ENCODE measurements at regions not wholly inside any gene's neighbourhood (a gene's known extent, or its start where the extent isn't known, plus 50 kb on each side); places are given as distances from the start of the nearest gene placed in this dataset.

- TF ChIP-seq MYC (IDR thresholded peaks at IDR 0.05; ENCODE audit: low read depth, low read length) (no peak), POLR2A (IDR thresholded peaks at IDR 0.05; ENCODE audit: extremely low read depth, insufficient read length) (no peak)
- TF ChIP-seq, protein P1, sequence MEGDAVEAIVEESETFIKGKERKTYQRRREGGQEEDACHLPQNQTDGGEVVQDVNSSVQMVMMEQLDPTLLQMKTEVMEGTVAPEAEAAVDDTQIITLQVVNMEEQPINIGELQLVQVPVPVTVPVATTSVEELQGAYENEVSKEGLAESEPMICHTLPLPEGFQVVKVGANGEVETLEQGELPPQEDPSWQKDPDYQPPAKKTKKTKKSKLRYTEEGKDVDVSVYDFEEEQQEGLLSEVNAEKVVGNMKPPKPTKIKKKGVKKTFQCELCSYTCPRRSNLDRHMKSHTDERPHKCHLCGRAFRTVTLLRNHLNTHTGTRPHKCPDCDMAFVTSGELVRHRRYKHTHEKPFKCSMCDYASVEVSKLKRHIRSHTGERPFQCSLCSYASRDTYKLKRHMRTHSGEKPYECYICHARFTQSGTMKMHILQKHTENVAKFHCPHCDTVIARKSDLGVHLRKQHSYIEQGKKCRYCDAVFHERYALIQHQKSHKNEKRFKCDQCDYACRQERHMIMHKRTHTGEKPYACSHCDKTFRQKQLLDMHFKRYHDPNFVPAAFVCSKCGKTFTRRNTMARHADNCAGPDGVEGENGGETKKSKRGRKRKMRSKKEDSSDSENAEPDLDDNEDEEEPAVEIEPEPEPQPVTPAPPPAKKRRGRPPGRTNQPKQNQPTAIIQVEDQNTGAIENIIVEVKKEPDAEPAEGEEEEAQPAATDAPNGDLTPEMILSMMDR (IDR thresholded peaks at IDR 0.05; ENCODE audit: low read depth, low read length), result no peak
- TF ChIP-seq, protein P2, sequence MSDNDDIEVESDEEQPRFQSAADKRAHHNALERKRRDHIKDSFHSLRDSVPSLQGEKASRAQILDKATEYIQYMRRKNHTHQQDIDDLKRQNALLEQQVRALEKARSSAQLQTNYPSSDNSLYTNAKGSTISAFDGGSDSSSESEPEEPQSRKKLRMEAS (IDR thresholded peaks at IDR 0.05; ENCODE audit: low read depth, low read length), result no peak
- DNase-seq (ENCODE audit: low read depth), result no peak
These were observed 169.2 kb downstream of the LPIN1 start for GRCh38 chr2:11915650-11916049.

DNA sequence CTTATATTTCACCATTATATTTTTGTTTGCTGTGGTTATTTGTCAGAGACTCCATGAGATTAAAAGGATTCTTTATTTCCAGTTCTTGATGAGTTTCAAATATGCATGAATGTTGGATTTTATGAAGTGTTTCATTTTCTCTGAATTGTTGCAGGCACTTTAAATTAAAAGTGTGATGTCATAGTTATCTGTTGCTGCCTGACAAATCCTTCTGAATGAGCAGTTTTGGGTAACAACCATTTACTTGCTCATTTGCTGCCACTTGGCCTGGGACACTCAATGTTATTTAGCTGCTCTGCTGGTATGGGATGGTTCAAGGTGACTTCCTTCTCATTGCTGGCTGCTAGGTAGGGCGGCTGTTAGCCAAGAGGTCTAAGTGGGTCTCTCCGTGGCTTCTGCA, 173.5 kb downstream of the LPIN1 start:
- DNase-seq (ENCODE audit: low read depth), result no peak
- TF ChIP-seq, protein P1 (IDR thresholded peaks at IDR 0.05; ENCODE audit: low read depth, low read length), result no peak
- no peak for TF ChIP-seq POLR2A (IDR thresholded peaks at IDR 0.05; ENCODE audit: extremely low read depth, insufficient read length)
- TF ChIP-seq, protein P2 (IDR thresholded peaks at IDR 0.05; ENCODE audit: low read depth, low read length), result no peak
- TF ChIP-seq MYC (IDR thresholded peaks at IDR 0.05; ENCODE audit: low read depth, low read length), result no peak
- no peak overlapping the region for H3K4me3 ChIP-seq (ENCODE audit: low read depth, low read length)

More at GRCh38 chr2:11915650-11916049, 169.2 kb downstream of the LPIN1 start:
- H3K4me3 ChIP-seq (ENCODE audit: low read depth, low read length), result no peak overlapping the region

- no peak overlapping the region for H3K4me3 ChIP-seq (ENCODE audit: low read depth, low read length)
- peak; percentile 14 for DNase-seq (ENCODE audit: low read depth)
- no peak for TF ChIP-seq MYC (IDR thresholded peaks at IDR 0.05; ENCODE audit: low read depth, low read length)
- TF ChIP-seq, protein P1 (IDR thresholded peaks at IDR 0.05; ENCODE audit: low read depth, low read length), result no peak
- TF ChIP-seq POLR2A (IDR thresholded peaks at IDR 0.05; ENCODE audit: extremely low read depth, insufficient read length), result no peak
- TF ChIP-seq, protein P2 (IDR thresholded peaks at IDR 0.05; ENCODE audit: low read depth, low read length), result no peak
These were observed 174.7 kb downstream of the LPIN1 start for GRCh38 chr2:11920993-11921583.

DNA sequence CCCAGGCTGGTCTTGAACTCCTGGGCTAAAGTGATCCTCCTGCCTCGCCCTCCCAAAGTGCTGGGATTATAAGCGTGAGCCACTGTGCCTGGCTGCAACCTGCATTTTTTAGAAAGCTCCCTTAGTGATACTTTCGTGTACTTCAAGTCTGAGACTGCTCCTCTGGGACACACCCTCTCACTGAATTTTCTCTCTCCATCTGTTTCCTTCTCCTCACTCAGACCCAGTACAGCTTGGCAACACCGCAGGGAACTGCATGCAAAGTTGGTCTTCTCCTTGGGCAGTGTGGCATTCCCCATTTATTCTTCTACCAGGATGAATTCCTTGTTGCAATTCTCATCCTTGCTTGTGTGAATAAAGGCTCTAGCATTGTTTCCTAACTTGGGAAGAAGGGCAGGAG, 175.9 kb downstream of the LPIN1 start:
- H3K4me3 ChIP-seq (ENCODE audit: low read depth, low read length), result no peak overlapping the region
- no peak for DNase-seq (ENCODE audit: low read depth)
- TF ChIP-seq, protein P2 (IDR thresholded peaks at IDR 0.05; ENCODE audit: low read depth, low read length), result no peak
- TF ChIP-seq, protein P1 (IDR thresholded peaks at IDR 0.05; ENCODE audit: low read depth, low read length), result no peak
- TF ChIP-seq POLR2A (IDR thresholded peaks at IDR 0.05; ENCODE audit: extremely low read depth, insufficient read length), result no peak
- no peak for TF ChIP-seq MYC (IDR thresholded peaks at IDR 0.05; ENCODE audit: low read depth, low read length)

GRCh38 chr2:11923935-11924334, 177.5 kb downstream of the LPIN1 start:
- H3K4me3 ChIP-seq (ENCODE audit: low read depth, low read length), result no peak overlapping the region
- DNase-seq (ENCODE audit: low read depth), result no peak
- TF ChIP-seq MYC (IDR thresholded peaks at IDR 0.05; ENCODE audit: low read depth, low read length), result no peak
- no peak for TF ChIP-seq POLR2A (IDR thresholded peaks at IDR 0.05; ENCODE audit: extremely low read depth, insufficient read length)
- TF ChIP-seq, protein P2 (IDR thresholded peaks at IDR 0.05; ENCODE audit: low read depth, low read length), result no peak
- TF ChIP-seq, protein P1 (IDR thresholded peaks at IDR 0.05; ENCODE audit: low read depth, low read length), result no peak
